Stimulated activated CD4-positive, alpha-beta T cell treated with anti-CD3 and anti-CD28 coated beads, Interleukin-4, amount 100 ng/mL, for 48 hours (primary cell): ENCODE measurements at regions not wholly inside any gene's neighbourhood (a gene's known extent, or its start where the extent isn't known, plus 50 kb on each side); places are given as distances from the start of the nearest gene placed in this dataset.
"Not testable (repeated sequence)": the region's sequence is repeated elsewhere in the genome, so short reads cannot be mapped to it uniquely, and the experiment has no call there.

Source experiments
- DNase-seq, 2 donors: peaks; one replicate each; pipeline ENCODE4 v3.0.0-alpha.2; 2020; ENCODE audit warnings: low read depth in 2 of 2

GRCh38 chr12:4156317-4156716 is 117.2 kb upstream of the CCND2 start:
- DNase-seq: no peak

- DNase-seq: no peak
These were observed 118.8 kb upstream of the CCND2 start for GRCh38 chr12:4154672-4155225.

- DNase-seq: peak; percentile 39 to 67
These were observed 120.1 kb upstream of the CCND2 start for GRCh38 chr12:4153343-4153892.

- DNase-seq: no peak
These were observed 121.3 kb upstream of the CCND2 start for GRCh38 chr12:4152145-4152795.

- DNase-seq: no peak
These were observed 122.0 kb upstream of the CCND2 start for GRCh38 chr12:4151362-4152121.

GRCh38 chr12:4150355-4150754 is 123.2 kb upstream of the CCND2 start:
- DNase-seq: not testable (repeated sequence)

- no peak for DNase-seq
These were observed 125.0 kb upstream of the CCND2 start for GRCh38 chr12:4148418-4149056.

- no peak for DNase-seq
These were observed 126.5 kb upstream of the CCND2 start for GRCh38 chr12:4147031-4147481.

GRCh38 chr12:4145990-4146859 is 127.3 kb upstream of the CCND2 start:
- DNase-seq: peak; percentile 46 to 69

GRCh38 chr12:4144676-4145075 is 128.9 kb upstream of the CCND2 start:
- DNase-seq: no peak

- no peak for DNase-seq
These were observed 129.7 kb upstream of the CCND2 start for GRCh38 chr12:4143896-4144295.

- no peak for DNase-seq
These were observed 132.0 kb upstream of the CCND2 start for GRCh38 chr12:4141348-4142270.

- DNase-seq: no peak
These were observed 132.8 kb upstream of the CCND2 start for GRCh38 chr12:4140581-4141301.

GRCh38 chr12:4139191-4139590 is 134.4 kb upstream of the CCND2 start:
- DNase-seq: no peak

GRCh38 chr12:4138532-4138931 is 135.0 kb upstream of the CCND2 start:
- DNase-seq: not testable (repeated sequence)

- DNase-seq: no peak
These were observed 135.5 kb upstream of the CCND2 start for GRCh38 chr12:4138051-4138450.

- DNase-seq: no peak
These were observed 136.1 kb upstream of the CCND2 start for GRCh38 chr12:4137441-4137840.

- no peak for DNase-seq
These were observed 136.5 kb upstream of the CCND2 start for GRCh38 chr12:4137015-4137414.

GRCh38 chr12:4135919-4136605 is 137.5 kb upstream of the CCND2 start:
- DNase-seq: peak; percentile 65 to 74
